GM19397 (cell line): ENCODE measurements at regions not wholly inside any gene's neighbourhood (a gene's known extent, or its start where the extent isn't known, plus 50 kb on each side); places are given as distances from the start of the nearest gene placed in this dataset.

Source experiments
- ATAC-seq: cut with Tn5 transposase; IDR thresholded peaks from one replicate; pipeline ENCODE4 v1.9.1; 2021; ENCODE audit warnings: mild to moderate bottlenecking, moderate library complexity; ENCODE audit not compliant: unreplicated experiment

- no peak for ATAC-seq
Observed at GRCh38 chr10:130455111-130455695, 319.0 kb downstream of the GLRX3 start.

- ATAC-seq = no peak
Observed at GRCh38 chr10:130455791-130456190, 319.6 kb downstream of the GLRX3 start.

DNA sequence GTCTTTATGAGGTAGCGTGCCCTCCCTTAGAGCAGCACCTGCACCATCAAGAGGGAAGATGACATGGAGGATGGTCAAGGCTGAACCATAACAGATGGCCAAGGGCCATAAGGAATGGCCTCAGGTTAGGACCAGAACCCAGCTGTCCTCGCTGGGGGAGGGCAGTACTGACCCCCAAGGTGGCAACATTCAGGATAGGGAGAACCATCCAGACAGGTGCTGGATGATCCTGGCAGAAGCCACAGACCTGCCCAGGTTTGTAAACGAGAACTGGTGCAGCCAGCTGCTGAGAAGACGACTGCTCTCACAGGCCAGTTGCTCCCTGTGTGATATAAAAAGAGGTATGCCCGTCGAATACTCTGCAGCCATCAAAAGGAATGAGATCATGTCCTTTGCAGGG is 320.4 kb downstream of the GLRX3 start:
- no peak for ATAC-seq

DNA sequence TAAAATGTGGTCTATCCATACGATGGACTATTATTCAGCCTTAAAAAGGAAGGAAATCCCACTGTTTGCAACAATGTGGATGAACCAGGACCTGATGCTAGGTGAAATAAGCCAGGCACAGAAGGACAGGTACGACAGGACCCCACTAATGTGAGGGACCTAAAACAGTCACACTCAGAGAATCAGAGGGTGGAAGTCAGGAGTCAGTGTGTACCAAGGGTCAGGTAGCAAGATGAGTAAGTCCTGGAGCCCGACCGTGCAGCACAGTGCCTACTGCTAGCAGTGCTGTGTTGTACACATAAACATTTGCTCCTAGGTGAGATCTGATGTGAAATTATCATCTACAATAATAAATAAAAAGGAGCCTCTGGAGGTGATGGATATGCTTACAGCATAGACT is 322.3 kb downstream of the GLRX3 start:
- no peak for ATAC-seq

- no peak for ATAC-seq
Observed at GRCh38 chr10:130459011-130459410, 322.8 kb downstream of the GLRX3 start.

GRCh38 chr10:130459851-130460490 is 323.8 kb downstream of the GLRX3 start:
- no peak for ATAC-seq

- ATAC-seq = no peak
Observed at GRCh38 chr10:130461631-130462030, 325.4 kb downstream of the GLRX3 start.

GRCh38 chr10:130463104-130463875 is 327.1 kb downstream of the GLRX3 start:
- ATAC-seq = no peak

- no peak for ATAC-seq
Observed at GRCh38 chr10:130463876-130464364, 327.7 kb downstream of the GLRX3 start.

- ATAC-seq = no peak
Observed at GRCh38 chr10:130464426-130464825, 328.2 kb downstream of the GLRX3 start.

GRCh38 chr10:130466271-130466997 is 330.2 kb downstream of the GLRX3 start:
- no peak for ATAC-seq

GRCh38 chr10:130470286-130470685 is 334.1 kb downstream of the GLRX3 start:
- no peak for ATAC-seq

DNA sequence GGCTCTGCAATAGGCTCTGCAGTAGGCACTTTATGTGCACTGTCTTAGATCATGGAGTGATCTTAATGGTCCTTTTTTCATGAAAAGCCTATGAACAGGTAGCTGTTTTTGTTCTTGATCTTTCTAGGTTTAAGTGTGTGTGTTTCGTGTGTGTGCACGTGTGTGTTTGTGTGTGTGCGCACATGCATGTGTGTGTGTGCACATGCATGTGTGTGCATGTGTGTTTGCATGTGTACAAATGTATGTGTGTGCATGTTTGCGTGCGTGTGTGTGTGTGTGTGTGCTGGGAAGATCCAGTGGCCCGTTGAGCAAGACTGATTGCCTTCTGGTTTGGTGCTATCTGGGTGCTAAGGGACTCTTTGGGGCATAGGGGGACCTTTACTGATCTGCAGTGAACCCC is 334.8 kb downstream of the GLRX3 start:
- ATAC-seq = no peak

DNA sequence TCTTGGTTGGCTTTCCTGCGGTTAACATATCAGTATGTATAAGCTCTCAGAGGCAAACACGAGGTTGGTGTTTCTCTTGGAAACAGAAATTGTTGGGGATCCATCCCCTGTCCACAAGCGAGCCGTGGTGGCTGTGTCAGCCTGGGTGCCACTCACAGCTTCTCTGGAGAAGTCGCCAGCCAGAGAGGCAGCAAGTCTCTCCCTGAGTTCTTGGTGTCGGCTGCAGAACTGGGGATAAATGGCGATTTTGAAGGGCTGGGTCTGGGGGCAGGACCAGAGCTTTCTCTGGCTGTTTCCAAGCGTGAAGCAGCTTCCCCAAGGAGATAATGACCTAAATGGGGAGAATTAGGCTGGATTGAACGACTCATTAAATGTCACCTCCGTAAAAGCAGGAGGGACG is 335.3 kb downstream of the GLRX3 start:
- ATAC-seq = no peak

GRCh38 chr10:130472236-130472635 is 336.0 kb downstream of the GLRX3 start:
- ATAC-seq = no peak

DNA sequence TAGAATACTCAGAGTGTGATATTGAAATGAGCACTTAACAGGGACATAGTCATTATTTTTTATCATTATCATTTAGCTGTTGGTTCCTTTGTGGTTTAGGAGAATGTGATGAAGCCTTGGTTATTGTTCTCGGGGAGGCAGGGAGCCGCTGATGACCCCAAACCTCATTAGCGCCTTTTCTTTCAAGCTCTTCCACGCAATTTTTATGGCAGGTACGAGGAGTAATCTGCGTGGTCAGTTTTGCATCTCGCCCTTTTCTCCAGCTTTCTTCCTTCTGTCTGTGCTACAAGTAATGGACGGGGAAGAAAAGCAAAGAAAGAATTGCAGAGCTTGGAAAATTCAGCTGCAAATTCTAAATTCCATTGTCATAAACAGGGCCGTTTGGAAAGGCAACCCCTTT is 338.4 kb downstream of the GLRX3 start:
- no peak for ATAC-seq

- no peak for ATAC-seq
Observed at GRCh38 chr10:130477360-130477759, 341.2 kb downstream of the GLRX3 start.

DNA sequence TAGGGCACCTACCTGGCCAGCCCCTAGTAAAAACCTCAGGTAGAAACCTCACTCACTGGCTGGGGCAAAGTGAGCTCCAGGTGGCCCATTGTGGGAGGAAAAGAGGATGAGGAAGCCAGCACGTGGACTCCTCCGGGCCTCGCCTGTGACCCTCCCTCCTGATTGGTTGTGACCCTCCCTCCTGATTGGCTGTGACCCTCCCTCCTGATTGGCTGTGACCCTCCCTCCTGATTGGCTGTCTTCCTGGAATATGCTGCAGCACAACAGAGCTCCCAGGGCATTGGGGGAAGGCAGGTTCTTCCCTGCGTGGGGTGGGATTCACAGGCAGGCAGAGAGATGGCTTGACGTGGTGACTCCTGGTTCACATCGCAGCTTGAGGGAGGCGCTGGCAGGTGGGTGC is 343.0 kb downstream of the GLRX3 start:
- no peak for ATAC-seq

GRCh38 chr10:130479926-130480325 is 343.7 kb downstream of the GLRX3 start:
- no peak for ATAC-seq

DNA sequence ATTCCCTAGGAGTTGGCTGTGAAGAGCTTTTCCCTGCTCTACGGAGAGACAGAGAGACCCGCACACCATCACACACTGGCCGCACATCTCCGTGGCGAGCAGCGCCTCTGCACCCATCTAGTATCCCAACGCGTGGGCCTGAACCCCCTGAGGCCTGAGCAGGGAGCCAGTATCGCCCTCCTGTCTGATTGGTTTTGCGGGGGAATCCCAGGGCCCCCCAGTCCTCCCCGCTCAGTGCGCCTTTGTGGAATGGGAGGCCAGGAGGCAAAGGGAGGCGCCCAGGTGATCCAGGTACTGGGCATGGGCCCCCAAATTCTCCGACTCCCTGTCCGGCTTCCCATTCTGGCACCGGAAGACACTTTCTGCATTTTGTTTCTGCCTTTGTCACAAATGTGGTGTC is 344.3 kb downstream of the GLRX3 start:
- ATAC-seq = no peak
